Muscle of arm (tissue), 1 donor: ENCODE measurements at regions not wholly inside any gene's neighbourhood (a gene's known extent, or its start where the extent isn't known, plus 50 kb on each side); places are given as distances from the start of the nearest gene placed in this dataset.
"Not testable (repeated sequence)": the region's sequence is repeated elsewhere in the genome, so short reads cannot be mapped to it uniquely, and the experiment has no call there.

ENCODE experiments used
- DNase-seq: peaks from one replicate; pipeline ENCODE4 v3.0.0-alpha.2; 2013

DNA sequence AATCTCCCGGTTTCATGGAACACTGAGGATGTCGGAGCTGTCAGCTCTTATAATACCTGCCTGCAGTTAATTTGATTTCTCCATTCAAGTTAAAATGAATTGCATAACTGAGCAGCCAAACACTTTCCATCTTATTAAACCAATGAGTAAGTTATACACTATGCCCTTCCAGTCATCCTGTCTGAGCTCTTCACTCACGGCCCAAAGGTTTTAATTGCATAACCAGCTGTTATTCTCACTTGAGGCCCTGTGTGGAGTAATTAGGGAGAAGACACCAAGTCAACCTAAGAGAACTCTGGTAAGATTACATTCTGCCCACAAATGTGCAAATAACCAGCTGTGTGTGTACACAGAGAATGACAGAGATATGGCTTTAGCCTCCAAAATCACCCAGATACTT, 303.5 kb downstream of the TBC1D4 start:
- no peak for DNase-seq

DNA sequence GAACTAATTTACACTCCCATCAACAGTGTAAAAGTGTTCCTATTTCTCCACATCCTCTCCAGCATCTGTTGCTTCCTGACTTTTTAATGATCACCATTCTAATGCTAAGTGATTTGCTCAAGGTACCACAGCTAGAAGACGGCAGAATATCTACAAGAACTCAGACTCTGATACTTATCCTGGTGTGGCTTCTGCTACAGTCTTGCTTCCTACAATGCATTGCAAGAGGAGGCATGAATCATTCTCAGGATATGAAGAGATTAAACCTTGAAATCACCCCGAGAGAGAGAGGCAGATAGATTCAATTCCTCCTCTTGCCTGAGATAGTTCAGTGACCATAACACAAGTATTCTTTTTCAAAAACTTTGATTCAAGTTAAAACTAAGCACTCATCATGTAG, 306.4 kb downstream of the TBC1D4 start:
- DNase-seq, result no peak

DNA sequence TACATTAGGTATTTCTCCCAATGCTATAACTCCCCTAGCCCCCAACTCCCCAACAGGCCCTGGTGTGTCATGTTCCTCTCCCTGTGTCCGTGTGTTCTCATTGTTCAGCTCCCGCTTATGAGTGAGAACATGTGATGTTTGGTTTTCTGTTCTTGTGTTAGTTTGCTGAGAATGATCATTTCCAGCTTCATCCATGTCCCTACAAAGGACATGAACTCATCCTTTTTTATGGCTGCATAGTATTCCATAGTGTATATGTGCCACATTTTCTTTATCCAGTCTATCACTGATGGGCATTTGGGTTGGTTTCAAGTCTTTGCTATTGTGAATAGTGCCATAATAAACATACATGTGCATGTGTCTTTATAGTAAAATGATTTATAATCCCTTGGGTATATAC, 306.9 kb downstream of the TBC1D4 start:
- DNase-seq, result not testable (repeated sequence)

DNA sequence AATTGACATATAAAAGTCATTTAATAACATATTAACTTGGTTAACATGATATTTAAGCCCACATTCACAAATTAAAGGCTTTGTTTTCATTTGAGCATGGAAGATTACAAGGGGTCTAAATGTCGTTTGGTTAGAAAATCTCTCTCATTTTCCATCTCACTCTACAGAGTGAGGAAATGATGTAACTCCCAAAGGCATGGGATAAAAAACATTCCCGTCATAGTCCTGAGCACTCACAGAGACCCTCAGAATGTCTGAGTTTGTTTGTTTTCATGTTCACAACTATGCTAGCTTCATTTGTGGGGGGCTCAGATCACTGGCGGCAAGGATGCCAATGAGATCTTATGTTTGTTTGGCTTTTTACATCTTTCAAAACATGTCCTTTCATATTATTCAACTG, 307.5 kb downstream of the TBC1D4 start:
- no peak for DNase-seq

DNA sequence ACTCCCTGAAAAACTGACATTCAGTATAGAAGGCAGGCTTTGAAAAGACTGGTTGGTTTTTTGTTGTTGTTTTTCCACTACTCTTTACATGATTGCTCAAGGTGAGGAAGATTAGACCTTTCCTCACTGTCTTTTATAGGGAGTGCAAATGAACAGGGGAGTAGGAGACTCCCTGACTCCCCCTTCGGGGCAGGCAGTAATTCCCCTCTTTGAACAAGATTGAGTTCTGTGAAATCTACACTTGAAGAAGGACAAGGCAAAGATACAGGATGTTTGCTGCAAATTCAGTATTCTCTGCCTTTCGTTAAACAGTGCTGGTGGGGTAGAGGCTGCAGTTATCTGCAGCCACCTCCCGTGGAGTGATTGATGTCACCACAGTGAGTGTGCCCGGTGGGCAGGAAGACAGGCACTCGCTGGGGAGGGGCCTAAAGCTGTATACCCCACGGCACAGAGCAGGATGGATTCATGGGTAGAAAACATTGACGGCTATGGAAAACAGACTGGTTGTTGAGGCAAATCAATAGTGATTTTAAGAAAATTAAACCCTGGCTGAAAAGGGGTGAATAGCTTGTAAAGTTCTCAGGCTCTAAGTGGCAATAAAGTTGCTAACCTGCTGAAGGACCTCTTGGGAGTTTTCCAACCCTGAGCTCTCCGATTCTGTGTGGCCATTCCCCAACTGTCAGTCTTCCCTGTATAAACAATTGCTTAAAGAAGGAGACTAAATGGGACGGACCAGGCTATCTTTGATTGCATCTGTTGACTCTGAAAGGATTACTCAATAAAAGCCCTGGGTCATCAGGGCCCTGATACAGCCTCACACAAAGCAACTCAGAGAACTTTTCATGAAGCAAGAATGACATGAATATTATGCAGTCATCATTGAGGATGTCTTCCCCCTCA, 308.3 kb downstream of the TBC1D4 start:
- no peak for DNase-seq

DNA sequence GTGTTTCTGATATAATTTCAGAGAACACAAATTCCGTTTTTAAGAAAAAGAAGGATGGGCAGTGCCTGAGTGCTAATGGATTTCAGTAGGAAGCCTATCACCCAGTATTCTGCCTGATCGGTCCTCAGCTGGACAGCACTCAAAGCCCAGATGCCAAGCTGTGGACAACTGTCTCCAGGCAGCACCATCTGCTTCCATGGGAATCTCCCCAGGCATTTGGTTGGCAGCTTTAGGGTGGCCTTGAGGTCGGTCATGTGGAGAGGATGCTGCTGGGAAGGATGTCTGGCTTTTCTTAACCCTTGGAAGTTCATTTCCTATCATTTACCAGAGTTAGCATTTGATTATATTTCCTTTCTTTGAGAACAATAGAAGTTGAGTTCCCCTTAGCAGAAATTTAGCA, 311.7 kb downstream of the TBC1D4 start:
- DNase-seq, result no peak

DNA sequence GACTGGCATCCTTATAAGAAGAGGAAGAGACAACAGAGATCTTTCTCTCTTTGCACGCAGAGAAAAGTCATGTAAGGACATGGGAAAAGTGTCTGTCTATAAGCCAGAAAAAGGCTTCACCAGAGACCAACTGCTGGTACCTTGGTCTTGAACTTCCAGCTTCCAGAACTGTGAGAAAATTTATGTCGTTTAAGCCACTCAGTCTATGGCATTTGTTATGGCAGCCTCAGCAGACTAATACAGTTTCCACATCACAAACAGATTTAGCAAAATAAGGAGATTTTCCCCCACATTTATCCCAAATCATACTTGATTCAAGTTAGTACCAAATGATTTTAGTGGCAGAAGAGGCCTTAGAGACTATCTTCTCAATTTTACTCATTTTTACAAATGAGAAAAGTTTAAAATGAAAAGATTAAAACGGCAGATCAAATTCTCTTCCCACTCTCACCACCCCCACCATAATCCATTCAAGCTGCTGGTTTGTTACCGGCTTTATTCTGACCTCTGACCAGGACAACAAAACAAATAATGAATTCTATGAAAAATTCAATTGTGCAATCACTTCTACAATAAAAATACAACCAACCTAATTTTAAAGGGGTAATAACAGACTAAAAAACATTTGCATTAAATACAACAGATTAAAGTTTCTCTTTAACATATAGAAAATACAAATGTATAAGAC, 316.3 kb downstream of the TBC1D4 start:
- DNase-seq, result no peak

DNA sequence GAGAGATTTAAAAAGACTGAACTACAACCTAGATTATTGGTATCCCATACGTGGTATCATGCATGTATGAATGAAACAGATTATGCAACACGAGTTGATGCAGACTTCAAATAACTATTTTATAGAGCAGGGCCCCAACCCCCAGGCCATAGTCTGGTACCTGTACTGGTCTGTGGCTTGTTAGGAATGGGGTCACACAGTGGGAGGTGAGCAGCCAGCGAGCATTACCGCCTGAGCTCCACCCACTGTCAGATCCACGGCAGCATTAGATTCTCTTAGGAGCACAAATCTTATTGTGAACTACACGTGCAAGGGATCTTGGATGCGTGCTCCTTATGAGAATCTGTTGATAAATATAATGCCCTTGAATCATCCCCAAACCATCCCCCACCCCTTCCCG, 320.2 kb downstream of the TBC1D4 start:
- DNase-seq, result no peak

DNA sequence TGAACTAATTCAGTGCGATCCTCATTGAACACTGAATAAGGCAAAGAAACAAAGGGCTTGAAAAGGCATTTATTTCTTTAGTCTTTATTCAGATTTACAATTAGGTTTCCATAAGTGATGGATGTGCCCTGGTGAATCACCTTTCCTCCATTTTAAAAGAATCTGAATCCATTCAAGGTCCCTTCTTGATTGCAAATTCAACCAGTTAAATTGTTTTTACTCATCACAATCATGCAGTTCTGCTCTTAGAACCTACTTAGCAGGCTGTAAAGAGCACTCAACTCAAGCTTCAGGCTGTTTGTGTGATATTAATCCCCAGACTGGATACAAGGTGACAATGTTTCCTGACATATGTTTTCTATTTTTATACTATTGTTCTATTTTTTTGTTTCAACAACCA, 321.0 kb downstream of the TBC1D4 start:
- no peak for DNase-seq

DNA sequence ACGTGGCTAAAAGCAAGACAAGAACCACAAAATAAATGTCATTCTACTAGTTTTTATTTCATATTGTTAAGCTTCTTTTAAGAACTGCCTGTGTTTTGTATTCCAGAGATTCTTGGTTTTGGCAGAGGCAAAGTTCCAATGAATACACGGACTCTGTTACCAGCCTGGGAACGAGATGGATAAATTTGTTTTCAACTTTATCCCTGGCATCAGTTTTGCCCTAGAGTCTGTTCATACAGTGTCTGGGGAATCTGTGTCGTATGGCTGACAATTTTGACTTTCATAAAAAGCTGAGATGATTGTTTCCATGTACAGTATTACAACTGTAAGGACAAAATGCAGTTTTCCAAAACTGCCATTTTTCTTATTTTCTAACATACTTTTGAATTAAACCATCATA, 327.6 kb downstream of the TBC1D4 start:
- DNase-seq, result no peak

DNA sequence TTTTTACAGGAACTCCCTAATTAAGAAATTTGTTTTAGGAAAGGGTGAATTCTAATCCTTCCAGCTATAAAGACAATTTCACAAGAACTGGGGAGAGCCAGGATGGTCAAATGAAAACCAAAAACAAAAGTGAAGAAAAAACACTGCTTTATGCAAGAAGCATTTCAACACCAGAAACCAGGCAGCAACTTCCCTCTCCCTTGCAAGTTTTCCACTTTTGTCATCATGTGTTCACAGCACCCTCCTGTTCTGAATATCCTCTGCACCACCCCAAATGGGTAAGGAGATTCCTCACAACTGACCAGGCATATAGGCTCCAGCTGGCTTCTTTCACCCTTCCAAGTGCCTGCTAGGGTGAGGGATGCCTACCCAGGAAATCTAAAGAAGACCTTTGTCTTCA, 328.1 kb downstream of the TBC1D4 start:
- no peak for DNase-seq

DNA sequence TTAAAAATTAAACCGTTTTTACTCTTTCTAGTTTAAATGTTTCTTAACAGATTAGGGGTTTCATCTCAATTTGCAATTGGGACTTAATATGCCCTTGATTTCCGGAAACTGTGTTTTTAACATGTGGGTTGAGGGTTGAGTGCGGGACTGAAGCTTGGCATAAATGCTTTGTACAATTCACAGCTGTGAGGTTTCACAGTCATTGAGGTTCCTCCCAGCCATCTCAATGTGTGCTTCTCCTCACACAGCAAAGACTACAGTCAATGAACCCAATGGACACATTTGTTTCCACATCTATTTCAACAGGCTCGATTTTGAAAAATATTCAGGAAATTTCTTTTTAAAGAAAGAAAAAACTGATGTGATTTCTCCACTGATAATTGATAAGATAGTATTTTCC, 328.6 kb downstream of the TBC1D4 start:
- DNase-seq, result no peak

DNA sequence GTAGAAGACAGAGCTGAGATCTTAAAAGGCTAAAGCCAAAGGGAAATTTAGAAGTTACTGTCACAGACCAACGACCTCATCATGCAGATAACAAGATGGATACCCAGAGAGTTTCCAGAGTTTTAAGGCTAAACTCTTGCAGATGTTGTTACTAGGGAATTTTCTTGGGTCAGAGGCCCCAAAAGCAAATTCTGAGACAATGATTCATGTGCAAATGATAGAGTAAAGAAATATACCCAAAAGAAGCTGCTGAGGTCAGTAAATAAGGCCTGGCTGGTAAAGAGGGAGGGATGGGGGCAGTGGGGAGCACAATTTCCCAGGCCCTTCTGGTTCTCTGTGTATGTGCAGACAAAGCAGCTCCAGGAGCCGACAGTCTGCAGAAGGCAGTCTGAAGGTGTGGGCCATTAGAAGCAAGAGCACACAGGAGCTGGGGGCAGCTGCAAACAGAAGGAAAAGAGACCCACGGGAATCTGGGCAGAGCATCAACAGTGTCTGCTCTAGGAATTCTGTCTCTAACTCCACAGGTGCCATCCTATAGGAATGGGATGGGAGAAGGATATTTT, 330.8 kb downstream of the TBC1D4 start:
- no peak for DNase-seq

DNA sequence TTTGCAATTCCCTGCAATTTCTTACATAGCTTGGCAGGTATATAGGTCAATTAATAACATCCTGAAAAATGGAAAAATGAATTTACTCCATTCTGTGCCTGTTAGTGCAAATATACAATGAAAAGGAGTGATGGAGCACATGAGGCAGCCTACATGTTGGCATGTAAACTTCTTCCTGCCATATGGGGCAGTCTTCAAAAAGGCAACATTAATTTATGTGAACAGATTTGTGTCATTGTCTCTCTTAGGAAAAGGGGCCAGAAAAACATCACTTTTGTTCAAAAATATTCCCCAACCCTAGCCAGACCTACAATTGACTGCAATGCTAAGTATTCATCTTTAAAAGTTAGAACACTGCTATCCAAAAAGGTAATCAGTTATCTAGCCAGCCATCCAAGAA, 332.2 kb downstream of the TBC1D4 start:
- no peak for DNase-seq

DNA sequence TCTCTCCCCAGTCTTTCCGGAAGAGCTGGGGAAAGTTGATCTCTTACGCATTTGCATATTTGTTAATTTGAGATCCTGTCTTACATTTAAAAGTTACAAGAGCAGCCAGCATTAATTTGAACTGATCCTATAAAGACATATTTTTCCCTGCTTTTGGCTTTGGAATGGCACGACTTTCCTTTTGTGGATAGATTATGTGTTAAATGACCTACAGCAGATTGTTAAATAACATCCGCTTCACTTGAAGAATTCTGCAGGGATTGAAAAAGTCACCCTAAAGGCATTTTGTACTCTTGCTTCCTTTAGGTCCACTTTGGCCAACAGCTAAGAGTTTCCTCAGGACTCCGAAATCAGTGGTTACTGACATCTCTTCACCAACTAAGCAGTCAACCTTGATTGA, 334.0 kb downstream of the TBC1D4 start:
- no peak for DNase-seq

DNA sequence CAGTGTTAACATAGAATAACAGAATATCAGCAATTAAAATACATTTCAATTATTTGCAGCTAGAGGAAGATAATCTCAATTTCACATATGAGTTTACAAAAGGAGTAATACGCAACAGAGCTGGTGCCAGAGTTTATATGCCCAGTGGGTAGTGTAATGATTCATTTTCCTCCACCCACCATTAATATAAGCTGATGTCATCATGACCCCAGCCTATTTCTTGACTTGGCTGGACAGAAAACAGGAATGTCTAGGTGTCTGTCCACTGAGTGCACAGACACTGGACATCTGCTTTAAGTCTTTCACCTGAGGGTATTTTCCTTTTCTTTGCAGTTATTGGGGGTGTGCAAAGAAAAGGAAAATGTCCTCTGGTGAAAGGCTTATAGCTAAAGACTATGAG, 335.5 kb downstream of the TBC1D4 start:
- no peak for DNase-seq

DNA sequence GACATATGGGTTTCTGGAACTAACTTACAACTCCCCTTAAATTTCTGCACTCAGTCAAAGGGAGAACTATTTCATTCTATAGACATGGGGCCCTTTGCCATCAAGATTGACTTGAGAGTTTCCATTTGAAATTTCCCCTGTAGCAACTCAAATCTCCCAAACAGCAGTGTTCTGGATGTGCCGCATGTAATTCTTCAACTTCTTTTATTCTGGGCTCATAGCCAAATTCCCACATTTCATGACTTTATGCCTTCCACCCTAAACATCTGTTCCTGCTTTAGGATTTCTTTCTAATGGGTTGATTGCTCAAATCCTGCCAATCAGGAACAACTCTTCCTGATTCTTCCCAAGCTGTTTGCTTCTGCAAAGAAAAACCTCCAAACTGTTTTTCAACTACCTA, 336.0 kb downstream of the TBC1D4 start:
- DNase-seq, result no peak

DNA sequence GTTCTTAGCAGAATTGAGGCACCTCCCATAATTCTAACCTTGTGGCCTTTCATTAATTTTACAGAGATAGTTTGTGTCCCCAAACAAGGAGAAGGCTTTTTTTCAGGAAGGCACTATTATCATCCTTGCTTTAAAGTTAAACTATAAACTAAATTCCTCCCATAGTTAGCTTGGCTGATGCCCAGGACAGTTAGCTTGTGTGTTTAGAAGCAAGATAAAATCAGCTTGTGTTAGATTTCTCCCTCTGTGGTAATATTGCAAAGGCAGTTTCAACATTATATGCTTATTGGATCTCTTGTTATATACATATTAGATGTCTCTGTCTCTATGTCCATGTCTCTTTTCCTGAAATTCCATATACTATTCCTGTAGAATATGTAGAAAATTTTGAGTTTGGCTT, 342.7 kb downstream of the TBC1D4 start:
- DNase-seq, result no peak

DNA sequence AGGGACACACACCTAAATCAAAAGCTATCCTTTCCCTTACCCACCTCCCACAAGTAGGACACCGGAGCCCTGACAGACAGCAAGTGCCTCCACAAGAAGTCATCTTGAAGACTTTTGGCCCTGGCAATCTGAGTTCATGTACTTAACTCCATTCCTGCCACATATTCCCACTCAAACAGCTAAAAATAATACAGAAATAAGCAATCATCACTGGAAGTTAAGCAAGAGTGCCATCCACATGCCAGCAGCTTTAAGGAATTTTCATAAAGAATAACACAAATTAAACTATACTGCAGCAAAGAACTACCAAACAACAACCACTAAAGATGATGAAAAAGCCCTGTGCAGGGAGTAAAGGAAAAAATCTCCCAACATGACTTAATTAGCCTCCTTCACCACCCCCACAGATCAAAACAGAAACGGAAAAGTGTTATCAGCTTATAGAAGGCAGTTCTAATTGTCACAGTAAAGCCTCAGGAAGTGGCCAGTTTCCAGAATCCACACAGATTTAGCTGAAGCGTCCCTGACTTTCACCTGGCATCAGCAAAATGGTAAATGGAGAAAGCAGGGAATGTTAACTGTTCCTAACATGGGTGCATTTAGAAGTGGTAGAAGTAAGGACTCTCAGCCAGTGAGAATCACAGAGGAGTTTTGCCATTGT, 343.9 kb downstream of the TBC1D4 start:
- no peak for DNase-seq

DNA sequence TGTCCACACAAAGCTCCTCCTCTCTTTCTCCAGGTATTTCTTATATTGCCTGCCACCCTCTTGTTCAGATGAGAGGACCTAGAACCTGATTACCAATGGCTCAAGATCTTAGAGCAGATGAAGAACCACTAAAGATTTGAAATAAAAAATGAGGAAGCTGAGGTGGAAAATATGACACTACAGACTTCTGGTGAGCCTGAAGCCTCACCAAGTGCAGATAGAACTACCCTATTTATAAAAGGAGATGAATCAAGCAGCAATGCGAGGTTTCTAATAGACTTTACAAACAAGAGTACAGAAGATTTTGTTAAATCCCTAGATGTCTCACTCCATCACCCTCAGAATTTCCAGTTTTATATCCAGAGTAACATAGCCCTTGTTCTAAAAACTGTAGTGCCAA, 345.8 kb downstream of the TBC1D4 start:
- no peak for DNase-seq

DNA sequence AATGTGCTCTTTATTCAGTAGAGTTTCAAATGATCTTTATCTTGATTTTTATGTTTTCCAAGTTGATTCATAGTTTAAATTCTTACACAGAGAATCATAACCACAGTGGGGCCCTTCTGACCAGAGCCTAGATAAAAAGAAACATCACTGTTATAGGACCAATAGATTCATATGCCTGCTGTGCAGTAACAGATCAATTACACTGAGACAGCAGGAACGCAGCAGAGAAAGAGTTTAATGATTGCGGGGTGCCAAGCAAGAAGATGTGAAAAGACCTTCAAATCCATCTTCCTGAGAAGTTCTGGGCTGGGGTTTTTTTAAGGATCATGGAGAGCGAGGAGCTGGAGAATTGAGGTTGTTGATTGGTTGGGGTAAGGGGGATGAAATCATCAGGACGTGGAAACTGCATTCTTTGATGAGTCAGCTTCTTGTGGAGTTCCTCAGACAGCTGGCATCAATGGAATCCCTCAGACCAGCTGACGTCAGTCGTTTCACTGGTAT, 346.6 kb downstream of the TBC1D4 start:
- DNase-seq, result no peak
